ENCODE measurements at regions not wholly inside any gene's neighbourhood (a gene's known extent, or its start where the extent isn't known, plus 50 kb on each side); places are given as distances from the start of the nearest gene placed in this dataset.
"Not testable (repeated sequence)": the region's sequence is repeated elsewhere in the genome, so short reads cannot be mapped to it uniquely, and the experiment has no call there.

DNA sequence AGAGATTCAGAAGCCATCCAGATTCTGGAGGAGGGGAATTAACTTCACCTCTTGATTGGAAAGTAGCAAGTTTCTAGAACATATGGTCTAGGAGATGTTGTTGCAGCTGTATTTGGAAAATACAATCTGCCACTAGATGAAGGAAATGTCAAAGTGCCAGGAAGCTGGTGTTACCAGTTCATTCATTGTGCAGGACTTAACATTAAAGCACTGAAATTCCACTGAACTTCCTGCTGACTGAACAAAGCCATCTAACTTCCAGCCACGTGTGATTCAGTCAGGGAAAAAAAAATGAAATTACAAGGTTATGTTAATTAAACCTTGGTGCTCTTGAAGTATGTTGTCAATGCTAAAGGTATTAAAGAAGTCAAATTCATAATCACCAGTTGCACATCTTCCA, 321.5 kb upstream of the SASH1 start:
- CTCF ChIA-PET: no interaction called here

DNA sequence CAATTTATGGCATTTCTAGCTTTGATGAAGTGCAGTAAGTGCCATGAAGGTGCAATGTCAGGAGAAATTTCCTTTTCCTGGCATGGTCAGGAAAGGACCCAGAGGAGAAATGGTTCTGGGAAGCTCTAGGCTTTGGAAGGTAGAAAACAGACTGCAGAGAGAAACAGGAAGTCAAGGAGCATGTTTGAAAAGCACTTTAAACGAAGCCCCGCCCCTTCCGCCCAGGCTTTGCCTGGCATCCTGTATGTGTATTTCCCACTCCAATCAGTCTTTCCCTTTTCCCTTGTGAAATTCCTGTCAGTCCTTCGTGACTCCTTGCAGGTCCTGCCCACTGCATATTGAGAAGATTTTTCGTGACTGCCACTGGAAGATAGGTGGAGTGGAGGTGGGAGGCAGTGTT, 320.9 kb upstream of the SASH1 start:
- TF ChIP-seq, protein P1, sequence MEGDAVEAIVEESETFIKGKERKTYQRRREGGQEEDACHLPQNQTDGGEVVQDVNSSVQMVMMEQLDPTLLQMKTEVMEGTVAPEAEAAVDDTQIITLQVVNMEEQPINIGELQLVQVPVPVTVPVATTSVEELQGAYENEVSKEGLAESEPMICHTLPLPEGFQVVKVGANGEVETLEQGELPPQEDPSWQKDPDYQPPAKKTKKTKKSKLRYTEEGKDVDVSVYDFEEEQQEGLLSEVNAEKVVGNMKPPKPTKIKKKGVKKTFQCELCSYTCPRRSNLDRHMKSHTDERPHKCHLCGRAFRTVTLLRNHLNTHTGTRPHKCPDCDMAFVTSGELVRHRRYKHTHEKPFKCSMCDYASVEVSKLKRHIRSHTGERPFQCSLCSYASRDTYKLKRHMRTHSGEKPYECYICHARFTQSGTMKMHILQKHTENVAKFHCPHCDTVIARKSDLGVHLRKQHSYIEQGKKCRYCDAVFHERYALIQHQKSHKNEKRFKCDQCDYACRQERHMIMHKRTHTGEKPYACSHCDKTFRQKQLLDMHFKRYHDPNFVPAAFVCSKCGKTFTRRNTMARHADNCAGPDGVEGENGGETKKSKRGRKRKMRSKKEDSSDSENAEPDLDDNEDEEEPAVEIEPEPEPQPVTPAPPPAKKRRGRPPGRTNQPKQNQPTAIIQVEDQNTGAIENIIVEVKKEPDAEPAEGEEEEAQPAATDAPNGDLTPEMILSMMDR (IDR thresholded peaks at IDR 0.05; ENCODE audit: control extremely low read depth, extremely low read depth, low read depth, missing control alignments): no peak
- ChIA-PET POLR2A (no interaction called here), CTCF (no interaction called here)
- DNase-seq (ENCODE audit: extremely low spot score): no peak

More for the DNA sequence above, 321.5 kb upstream of the SASH1 start:
- no peak for DNase-seq (ENCODE audit: extremely low spot score)
- TF ChIP-seq, protein P1 (IDR thresholded peaks at IDR 0.05; ENCODE audit: control extremely low read depth, extremely low read depth, low read depth, missing control alignments): no peak
- POLR2A ChIA-PET: no interaction called here

DNA sequence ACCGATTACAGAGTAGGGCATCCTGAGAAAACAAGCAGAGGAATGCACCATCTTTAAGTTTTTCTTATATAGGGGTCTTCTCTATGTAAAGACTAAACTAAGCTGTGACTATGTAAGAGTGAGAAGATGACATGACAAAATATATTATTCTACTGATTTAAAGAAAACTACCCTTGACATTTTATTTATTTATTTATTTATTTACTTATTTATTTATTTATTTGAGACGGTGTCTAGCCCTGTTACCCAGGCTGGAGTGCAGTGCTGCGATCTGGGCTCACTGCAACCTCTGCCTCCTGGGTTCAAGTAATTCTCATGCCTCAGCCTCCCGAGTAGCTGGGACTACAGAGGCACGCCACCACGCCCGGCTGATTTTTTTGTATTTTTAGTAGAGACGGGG, 320.4 kb upstream of the SASH1 start:
- DNase-seq (ENCODE audit: extremely low spot score); POLR2A ChIA-PET; CTCF ChIA-PET: not testable (repeated sequence)

DNA sequence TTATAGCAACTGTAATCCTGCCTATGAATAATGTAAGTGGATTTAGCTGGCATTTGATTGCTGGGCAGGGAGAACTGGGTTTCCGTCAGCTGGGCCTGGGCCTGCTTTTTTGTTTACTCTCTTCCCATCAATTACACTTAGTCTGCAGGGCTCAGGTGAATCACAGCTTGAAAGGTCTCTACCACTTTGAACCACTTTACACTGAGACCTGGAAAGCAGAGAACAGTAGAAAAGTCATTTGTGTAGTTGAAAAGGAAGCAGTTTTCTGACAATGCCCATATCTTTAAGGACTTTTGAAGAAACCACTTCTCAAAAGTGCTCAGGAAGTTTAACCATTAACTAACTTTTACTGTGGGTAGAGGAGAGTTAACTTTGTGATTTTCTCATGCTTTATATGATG, 315.4 kb upstream of the SASH1 start:
- ChIA-PET CTCF (no interaction called here), POLR2A (no interaction called here)
- TF ChIP-seq, protein P1 (IDR thresholded peaks at IDR 0.05; ENCODE audit: control extremely low read depth, extremely low read depth, low read depth, missing control alignments): no peak
- DNase-seq (ENCODE audit: extremely low spot score): no peak

DNA sequence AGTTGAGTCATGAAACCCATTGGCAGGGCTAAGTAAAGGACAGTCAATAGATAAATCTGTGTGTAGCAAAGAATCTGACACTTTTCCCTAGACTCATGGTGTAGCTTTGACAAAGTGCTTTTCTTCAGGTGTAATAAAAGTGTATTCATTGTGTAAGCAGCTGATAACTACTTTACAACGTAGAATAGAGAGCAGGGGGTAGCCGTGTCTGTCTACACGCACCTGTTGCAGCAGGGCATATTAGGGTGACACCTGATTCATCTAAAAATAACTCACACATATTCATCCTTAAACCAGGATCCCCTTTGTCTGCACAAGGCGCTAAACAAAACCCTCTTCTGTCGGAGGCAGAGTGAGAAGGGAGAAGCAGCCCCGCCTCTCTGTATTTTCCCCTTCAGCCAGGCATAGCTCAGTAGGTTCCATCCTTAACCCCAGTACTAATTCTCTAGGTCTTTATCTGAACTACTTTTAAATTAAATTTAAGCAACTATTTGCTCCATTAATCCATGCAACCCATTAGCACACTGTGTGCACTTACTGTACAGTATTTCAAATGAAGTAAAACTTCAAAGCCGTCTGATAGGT, 306.7 kb upstream of the SASH1 start:
- POLR2A ChIA-PET: no interaction called here
- CTCF ChIA-PET: interaction anchor here (1.2 kb wide), 1 partner anchor 12 kb away, joined by 3 read pairs; no protein-coding TSS in a partner anchor
- no peak for DNase-seq (ENCODE audit: extremely low spot score)
- TF ChIP-seq, protein P1 (IDR thresholded peaks at IDR 0.05; ENCODE audit: control extremely low read depth, extremely low read depth, low read depth, missing control alignments): no peak

DNA sequence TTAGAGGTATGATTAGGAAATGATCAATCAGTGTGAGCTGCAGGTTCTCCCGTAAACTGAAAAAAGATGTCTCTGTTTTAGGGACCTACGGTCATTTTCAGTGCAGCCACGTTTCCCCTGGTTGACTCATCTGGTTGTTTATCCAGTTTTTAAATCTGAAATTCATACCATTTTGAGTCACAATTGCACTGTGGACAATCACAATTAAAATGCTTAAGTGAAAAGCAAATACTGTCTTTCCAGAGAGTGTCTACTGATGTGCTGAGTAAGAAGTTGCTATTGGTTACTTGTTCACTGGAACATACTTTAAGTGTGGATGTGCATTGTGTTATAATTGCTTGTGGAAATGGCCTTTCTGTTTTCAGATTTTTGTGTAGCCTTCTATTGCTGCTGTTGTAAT, 305.1 kb upstream of the SASH1 start:
- ChIA-PET POLR2A (no interaction called here), CTCF (no interaction called here)
- TF ChIP-seq, protein P1 (IDR thresholded peaks at IDR 0.05; ENCODE audit: control extremely low read depth, extremely low read depth, low read depth, missing control alignments): no peak
- DNase-seq (ENCODE audit: extremely low spot score): no peak

DNA sequence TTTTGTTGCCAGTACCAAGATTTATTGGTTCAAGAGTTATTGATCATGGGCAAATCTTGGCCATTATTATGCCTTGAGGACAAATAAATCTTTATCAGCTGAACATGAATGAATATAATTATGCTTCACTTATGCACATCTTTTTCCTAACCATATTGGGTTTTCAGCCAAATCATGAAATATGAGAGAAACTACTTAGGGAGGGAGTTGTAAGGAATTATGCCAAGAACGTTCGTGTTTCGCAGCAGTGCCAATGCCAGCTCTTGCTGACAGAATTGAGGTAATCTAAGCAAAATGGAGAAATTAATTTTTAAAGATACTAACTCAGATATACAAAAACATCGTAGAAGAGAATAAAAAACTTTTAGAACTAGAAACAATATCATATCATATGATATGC, 301.1 kb upstream of the SASH1 start:
- TF ChIP-seq, protein P1 (IDR thresholded peaks at IDR 0.05; ENCODE audit: control extremely low read depth, extremely low read depth, low read depth, missing control alignments): no peak
- ChIA-PET CTCF (no interaction called here), POLR2A (no interaction called here)
- no peak for DNase-seq (ENCODE audit: extremely low spot score)

All from GM10248 (cell line).